IPS DF 19.7 (cell line): ENCODE measurements at regions not wholly inside any gene's neighbourhood (a gene's known extent, or its start where the extent isn't known, plus 50 kb on each side); places are given as distances from the start of the nearest gene placed in this dataset.

Experiments used
- DNase-seq: peaks from one replicate; pipeline ENCODE4 v3.0.0-alpha.2; 2013; ENCODE audit warnings: low read depth, low spot score

GRCh38 chr11:13220148-13220547 is 57.4 kb upstream of the BMAL1 start:
- DNase-seq = no peak

- no peak for DNase-seq
These were observed 55.9 kb upstream of the BMAL1 start for GRCh38 chr11:13221722-13222121.

GRCh38 chr11:13222285-13222684 is 55.3 kb upstream of the BMAL1 start:
- DNase-seq = no peak

- DNase-seq = no peak
These were observed 54.5 kb upstream of the BMAL1 start for GRCh38 chr11:13223112-13223511.

GRCh38 chr11:13224324-13224723 is 53.3 kb upstream of the BMAL1 start:
- DNase-seq = no peak

GRCh38 chr11:13225038-13226001 is 52.3 kb upstream of the BMAL1 start:
- DNase-seq = no peak

- DNase-seq = no peak
These were observed 49.8 kb upstream of the BMAL1 start for GRCh38 chr11:13227676-13228255.
